Nephron progenitor cell (in vitro differentiated cells): ENCODE measurements at regions not wholly inside any gene's neighbourhood (a gene's known extent, or its start where the extent isn't known, plus 50 kb on each side); places are given as distances from the start of the nearest gene placed in this dataset.

Experiments
- DNase-seq: peaks from one replicate; pipeline ENCODE4 v3.0.0; 2021
- H3K27ac Mint-ChIP-seq: 2 replicates; pipeline ENCODE4 v1.8.0; 2021; ENCODE audit warnings: mild to moderate bottlenecking, moderate library complexity, mixed read lengths
- H3K27me3 Mint-ChIP-seq: 2 replicates; pipeline ENCODE4 v1.8.0; 2021; ENCODE audit warnings: mild to moderate bottlenecking, low read depth, mixed read lengths; ENCODE audit not compliant: poor library complexity
- H3K36me3 Mint-ChIP-seq: 2 replicates; pipeline ENCODE4 v1.8.0; 2021; ENCODE audit warnings: low read depth, mixed read lengths
- H3K4me1 Mint-ChIP-seq: 2 replicates; pipeline ENCODE4 v1.8.0; 2021; ENCODE audit warnings: mixed read lengths
- H3K4me3 Mint-ChIP-seq: 2 replicates; pipeline ENCODE4 v1.8.0; 2021; ENCODE audit warnings: mild to moderate bottlenecking, moderate library complexity, mixed read lengths
- H3K9me3 Mint-ChIP-seq: 2 replicates; pipeline ENCODE4 v1.8.0; 2021; ENCODE audit warnings: mild to moderate bottlenecking, moderate library complexity, mixed read lengths
- CTCF ChIP-seq: fragments of 200-600 bp; sonication (generic); IDR thresholded peaks from 2 replicates; pipeline ENCODE4 v1.5.0; 2021; ENCODE audit warnings: antibody characterized with exemption

GRCh38 chr3:18061737-18062656, 319.6 kb upstream of the TBC1D5 start:
- peaks cover under 1% of the 10 kb centered on the region for H3K27me3 Mint-ChIP-seq
- no peak overlapping the region for H3K4me3 Mint-ChIP-seq
- H3K36me3 Mint-ChIP-seq: peaks cover 42% of the 10 kb centered on the region
- DNase-seq: no peak
- no peak overlapping the region for H3K27ac Mint-ChIP-seq
- H3K9me3 Mint-ChIP-seq: peaks cover 9% of the 10 kb centered on the region
- TF ChIP-seq CTCF: no peak
- H3K4me1 Mint-ChIP-seq: no peaks in the 10 kb centered on the region

- TF ChIP-seq CTCF: no peak
- peaks cover 10% of the 10 kb centered on the region for H3K27me3 Mint-ChIP-seq
- no peak overlapping the region for H3K4me3 Mint-ChIP-seq
- no peaks in the 10 kb centered on the region for H3K4me1 Mint-ChIP-seq
- no peak overlapping the region for H3K27ac Mint-ChIP-seq
- peaks cover 35% of the 10 kb centered on the region for H3K9me3 Mint-ChIP-seq
- DNase-seq: no peak
- H3K36me3 Mint-ChIP-seq: peaks cover 48% of the 10 kb centered on the region
These were observed 316.2 kb upstream of the TBC1D5 start for GRCh38 chr3:18058666-18059065.

DNA sequence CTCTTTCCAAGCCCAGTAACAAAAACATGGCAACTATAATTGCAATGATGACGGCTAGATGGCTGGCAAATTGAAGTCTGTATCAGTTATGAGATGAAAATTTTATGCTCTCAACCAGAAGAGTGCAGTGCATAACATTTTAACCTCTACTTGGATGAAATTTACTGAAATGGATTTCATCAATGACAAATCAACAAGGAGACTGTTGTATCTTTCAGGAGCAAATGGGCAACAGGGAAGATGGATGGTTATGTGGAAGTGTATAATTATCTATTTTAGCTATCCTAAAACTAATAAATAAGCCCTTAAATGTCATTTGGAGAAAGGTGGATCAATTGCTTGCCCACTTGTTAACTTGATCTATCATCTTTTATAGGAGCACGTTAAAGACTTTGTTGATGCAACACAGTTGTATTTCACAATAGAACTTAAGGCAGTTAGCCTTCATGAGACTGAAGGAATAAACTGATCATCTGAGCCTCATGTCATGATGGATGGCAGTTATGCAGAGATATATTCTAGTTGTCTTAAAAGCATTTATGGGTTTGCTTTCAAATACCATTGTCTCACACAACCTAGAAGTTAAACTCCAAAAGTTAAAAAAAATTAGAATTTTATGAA, 315.1 kb upstream of the TBC1D5 start:
- TF ChIP-seq CTCF: no peak
- Mint-ChIP-seq H3K36me3 (peaks cover 46% of the 10 kb centered on the region), H3K9me3 (peaks cover 31% of the 10 kb centered on the region), H3K4me3 (no peak overlapping the region), H3K27me3 (peaks cover 10% of the 10 kb centered on the region), H3K4me1 (no peaks in the 10 kb centered on the region), H3K27ac (no peak overlapping the region)
- no peak for DNase-seq

GRCh38 chr3:18054625-18055024, 312.2 kb upstream of the TBC1D5 start:
- peaks cover 20% of the 10 kb centered on the region for H3K4me1 Mint-ChIP-seq
- H3K9me3 Mint-ChIP-seq: peaks cover 31% of the 10 kb centered on the region
- H3K27me3 Mint-ChIP-seq: peaks cover 10% of the 10 kb centered on the region
- no peak for TF ChIP-seq CTCF
- no peak for DNase-seq
- no peak overlapping the region for H3K27ac Mint-ChIP-seq
- H3K36me3 Mint-ChIP-seq: peaks cover 38% of the 10 kb centered on the region
- no peak overlapping the region for H3K4me3 Mint-ChIP-seq

DNA sequence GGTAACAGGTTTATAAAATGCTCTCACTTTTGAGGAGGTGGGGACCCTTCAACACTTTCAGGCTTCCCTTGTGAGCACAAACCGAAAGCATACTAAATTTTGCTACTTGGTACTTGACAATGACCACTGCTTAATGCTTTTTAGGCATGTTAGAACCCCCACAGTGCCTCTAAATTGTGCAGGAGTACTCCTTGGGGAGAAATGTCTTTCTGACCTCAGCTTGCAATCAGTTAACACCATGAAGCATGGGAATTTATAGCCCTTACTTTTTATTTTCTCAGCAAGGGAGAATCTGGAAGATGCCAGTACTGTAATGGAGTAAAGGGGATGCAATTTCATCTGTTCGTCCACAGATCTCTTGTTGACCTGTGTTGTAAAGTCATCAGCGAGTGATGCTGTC, 308.9 kb upstream of the TBC1D5 start:
- H3K9me3 Mint-ChIP-seq: peaks cover 25% of the 10 kb centered on the region
- no peak overlapping the region for H3K4me3 Mint-ChIP-seq
- no peak overlapping the region for H3K27ac Mint-ChIP-seq
- peaks cover 8% of the 10 kb centered on the region for H3K27me3 Mint-ChIP-seq
- TF ChIP-seq CTCF: no peak
- DNase-seq: no peak
- H3K4me1 Mint-ChIP-seq: peaks cover 26% of the 10 kb centered on the region
- H3K36me3 Mint-ChIP-seq: peaks cover 31% of the 10 kb centered on the region
